ENCODE measurements at regions not wholly inside any gene's neighbourhood (a gene's known extent, or its start where the extent isn't known, plus 50 kb on each side); places are given as distances from the start of the nearest gene placed in this dataset.
"Not testable (repeated sequence)": the region's sequence is repeated elsewhere in the genome, so short reads cannot be mapped to it uniquely, and the experiment has no call there.

DNA sequence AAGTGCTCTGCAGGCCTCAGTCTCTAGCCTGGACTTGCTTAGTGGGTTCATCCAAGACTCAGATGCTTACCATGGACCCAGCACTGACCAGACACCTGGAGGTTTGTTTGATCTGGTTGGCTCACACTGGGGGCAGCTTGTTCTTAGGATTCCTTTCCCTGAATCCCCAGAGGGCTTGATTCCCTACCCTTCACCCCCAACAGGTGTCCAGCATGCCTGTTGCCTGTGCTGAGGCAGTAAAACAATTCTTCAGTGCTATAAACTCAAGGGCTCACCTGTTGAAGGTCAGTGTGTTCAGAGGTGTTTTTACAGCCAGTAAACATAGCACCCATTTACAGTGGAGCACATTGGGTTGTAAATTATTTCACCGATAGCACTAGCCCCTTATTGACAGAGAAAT lies 123.8 kb upstream of the KLF4 start:
- no peak for DNase-seq (ENCODE audit: low spot score)

- no peak for DNase-seq (ENCODE audit: low spot score)
Measured at GRCh38 chr9:107612136-107612535, 122.6 kb upstream of the KLF4 start.

DNA sequence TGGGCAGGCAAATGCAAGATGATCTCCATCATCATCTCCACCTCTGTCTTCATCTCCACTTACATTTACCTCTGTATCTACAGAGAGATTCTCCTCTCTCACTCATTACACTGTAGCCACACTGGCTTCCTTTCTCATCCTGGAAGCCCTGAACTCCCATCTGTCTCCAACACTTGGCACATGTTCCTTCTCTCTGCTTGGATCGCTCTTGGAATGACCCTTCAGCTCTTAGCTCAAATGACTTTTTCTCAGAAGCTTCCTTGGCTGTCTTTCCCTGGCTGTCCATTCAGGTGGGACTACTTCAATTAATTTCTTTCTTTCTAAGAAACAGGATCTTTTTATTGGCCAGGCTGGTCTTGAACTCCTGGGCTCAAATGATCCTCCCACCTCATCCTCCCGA lies 120.0 kb upstream of the KLF4 start:
- no peak for DNase-seq (ENCODE audit: low spot score)

DNA sequence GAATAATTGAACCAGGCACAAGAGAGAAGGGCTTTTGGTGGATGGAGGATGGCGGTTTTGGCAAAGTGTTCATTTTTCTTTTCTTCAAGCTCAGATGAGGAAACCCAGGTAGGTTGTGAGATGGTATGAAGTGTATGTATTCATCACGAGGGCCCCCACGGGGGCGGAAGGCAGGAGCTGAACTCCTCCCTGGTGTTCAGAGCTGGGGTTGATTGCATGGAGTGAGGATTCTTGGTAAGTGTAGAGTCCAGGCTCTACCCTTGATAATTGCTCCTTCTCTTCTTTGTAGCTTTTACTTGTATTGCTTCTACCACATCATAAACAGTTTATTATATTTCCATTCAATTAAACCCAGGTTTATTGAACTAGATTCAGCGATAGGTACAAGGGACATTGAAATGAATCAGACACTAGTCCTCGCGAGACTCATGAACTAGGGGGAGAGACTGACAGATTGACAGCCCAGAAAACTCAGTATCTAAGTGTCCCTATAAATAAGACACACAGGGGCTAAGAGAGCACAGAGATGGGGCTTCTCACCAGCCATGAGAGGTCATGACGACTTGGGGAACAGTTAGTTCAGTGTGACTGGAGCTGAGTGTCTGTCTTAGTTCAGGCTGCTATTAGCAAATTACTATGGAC lies 116.7 kb upstream of the KLF4 start:
- DNase-seq (ENCODE audit: low spot score): no peak

GRCh38 chr9:107605041-107605440 lies 115.5 kb upstream of the KLF4 start:
- no peak for DNase-seq (ENCODE audit: low spot score)

DNA sequence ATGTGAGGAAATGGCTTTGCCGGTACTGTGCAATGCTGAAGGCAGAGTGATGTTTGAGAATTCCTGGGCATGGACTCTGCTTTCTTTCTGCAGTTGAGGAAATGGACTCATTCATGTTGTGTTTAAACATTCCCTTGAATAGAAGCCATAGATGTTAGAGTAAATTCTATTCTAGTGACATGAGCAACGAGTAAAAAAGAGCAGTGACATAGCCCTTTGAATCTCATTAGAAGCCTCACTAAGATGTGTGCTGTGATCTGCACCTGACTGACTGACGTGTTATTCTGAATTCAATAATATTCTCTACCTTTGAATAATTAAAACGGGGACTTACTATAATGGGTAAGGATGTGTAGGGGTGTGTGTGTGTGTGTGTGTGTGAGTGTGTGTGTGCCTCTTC lies 113.7 kb upstream of the KLF4 start:
- no peak for DNase-seq (ENCODE audit: low spot score)

GRCh38 chr9:107600060-107600573 lies 110.5 kb upstream of the KLF4 start:
- DNase-seq (ENCODE audit: low spot score): no peak

- no peak for DNase-seq (ENCODE audit: low spot score)
Measured at GRCh38 chr9:107597743-107598217, 108.2 kb upstream of the KLF4 start.

- no peak for DNase-seq (ENCODE audit: low spot score)
Measured at GRCh38 chr9:107594908-107595530, 105.5 kb upstream of the KLF4 start.

DNA sequence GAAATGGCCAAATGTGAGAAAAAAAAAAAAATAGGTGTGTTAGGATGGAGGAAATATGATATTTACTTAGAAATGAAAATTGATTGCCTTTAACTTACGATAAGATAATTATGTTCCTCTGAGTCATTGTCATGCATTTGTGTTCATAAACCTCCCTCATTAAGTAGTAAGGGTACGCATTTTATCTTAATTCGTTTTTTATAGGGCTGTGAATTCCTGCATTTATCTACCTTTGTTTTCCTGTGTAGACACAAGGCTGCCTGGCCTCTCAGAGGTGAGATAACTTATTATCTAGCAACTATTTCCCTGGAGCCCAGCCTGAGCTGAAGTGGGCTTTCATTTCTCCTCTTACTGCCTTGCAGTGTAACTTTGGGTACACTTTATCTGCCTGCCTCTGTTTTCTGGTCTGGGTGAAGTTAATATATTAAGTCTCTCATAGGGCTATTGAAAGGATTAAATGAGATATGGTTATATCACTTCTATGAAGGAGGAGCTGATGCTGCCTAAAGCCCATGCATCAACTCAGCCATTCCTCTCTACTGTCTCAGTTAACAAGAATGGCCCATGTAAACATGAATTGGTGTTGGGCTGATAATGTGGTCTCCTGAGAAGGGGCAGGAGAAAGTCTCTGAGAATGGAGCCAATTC lies 103.8 kb upstream of the KLF4 start:
- DNase-seq (ENCODE audit: low spot score): no peak

DNA sequence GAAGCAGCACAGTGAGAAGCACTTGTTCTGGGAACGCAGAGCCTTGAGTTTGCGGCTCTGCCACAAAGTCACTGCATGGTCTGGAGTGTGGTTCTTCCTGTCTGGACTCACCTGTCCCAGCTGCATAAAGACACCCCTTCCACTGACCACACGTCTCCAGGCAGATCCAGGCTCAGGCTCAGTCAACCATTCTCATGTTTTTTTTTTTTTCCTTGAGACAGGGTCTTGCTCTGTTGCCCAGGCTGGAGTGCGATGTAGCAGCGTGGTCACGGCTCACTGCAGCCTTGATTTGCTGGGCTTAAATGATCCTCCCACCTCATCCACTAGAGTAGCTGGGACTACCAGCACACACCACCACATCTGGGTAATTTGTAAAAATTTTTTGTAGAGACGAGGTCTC lies 102.9 kb upstream of the KLF4 start:
- no peak for DNase-seq (ENCODE audit: low spot score)

- DNase-seq (ENCODE audit: low spot score): no peak
Measured at GRCh38 chr9:107591781-107592180, 102.2 kb upstream of the KLF4 start.

- DNase-seq (ENCODE audit: low spot score): no peak
Measured at GRCh38 chr9:107588393-107588792, 98.8 kb upstream of the KLF4 start.

DNA sequence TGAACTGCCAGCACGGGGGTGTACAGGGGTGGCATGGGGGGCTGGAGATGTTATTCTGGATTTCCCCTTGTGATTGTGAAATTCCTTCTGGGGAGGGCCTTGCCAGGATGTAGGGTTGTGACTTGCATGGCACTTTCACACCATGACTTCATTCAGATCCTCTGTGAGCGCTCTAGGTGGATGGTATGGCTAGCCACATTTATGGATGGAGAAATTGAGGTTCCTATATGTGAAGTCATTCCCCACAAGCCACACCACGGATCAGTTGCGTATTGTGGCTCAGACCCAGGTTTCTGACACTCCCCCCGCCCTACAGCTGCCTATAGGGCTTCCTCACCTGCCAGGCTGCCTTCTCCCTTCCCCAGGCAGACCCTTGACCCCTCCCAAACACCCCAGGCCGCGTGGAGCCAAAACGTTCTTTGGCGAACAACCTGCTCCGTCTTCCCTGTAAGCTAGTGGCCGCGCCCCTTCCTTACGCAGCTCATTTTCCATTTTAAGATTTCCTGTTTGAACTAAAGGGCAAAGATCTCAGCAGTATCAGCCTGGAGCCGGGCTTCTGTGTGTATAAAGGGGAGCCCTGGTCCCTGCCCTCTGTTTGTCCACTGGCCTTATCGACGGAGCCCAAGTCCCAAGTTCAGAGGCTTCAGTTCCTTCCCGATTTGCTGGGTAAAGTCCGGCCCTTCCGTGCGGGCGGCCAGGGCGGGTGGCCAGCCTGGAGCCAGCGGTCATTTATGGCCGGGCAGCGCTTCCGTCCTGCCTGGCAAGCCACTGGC lies 97.8 kb upstream of the KLF4 start:
- no peak for DNase-seq (ENCODE audit: low spot score)

GRCh38 chr9:107586493-107586892 lies 96.9 kb upstream of the KLF4 start:
- DNase-seq (ENCODE audit: low spot score): no peak

DNA sequence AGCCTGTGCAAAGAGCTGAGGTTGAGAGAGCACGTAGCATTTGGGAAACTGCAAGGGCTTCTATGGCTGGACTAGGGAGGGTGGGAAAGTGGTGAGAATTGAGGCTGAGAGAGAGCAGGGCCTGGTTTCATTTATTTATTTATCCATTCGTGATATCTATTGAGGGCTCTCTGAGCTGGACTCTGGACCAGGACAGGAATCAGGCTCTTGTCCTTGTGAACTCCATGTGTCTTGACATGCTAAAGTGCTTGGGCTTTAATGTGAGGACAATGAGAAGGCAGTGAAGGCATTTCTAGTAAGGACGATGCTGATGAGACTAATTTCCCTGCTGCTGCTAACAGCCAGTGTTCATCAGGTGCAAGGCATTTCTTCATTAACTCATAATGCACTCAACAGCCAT lies 95.9 kb upstream of the KLF4 start:
- no peak for DNase-seq (ENCODE audit: low spot score)

DNA sequence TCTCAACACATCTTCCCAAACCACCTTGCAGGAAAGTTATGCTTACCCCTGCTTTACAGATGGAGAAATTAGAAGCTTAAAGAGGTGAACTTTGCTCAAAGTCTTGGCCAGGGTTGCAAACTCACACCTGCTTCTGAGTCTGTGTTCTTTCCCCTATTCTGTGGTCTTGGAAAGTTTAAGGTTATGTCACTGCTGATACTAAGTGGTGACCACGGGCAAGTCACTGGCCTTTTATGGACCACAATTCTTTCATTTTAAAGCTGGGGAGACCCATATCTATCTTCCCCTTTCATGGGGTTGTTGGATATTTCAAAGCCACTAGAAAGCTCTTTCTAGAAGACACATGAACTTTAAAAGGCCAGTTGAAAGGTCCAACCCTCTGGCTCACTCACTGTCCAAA lies 95.4 kb upstream of the KLF4 start:
- DNase-seq (ENCODE audit: low spot score): no peak

DNA sequence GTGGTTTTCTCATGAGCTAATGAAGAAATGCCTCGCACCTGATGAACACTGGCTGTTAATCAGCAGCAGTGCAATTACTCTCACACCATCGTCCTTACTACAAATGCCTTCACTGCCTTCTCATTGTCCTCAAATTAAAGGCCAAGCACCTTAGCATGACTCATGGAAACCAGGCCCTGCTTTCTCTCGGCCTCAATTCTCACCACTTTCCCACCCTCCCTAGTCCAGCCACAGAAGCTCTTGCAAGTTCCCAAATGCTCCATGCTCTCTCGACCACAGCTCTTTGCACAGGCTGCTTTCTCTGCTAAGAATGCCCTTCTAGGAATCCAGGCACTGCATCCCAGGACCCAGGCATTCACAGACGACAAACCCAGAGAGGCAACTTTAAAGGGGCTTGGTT lies 94.6 kb upstream of the KLF4 start:
- DNase-seq (ENCODE audit: low spot score): no peak

- no peak for DNase-seq (ENCODE audit: low spot score)
Measured at GRCh38 chr9:107577140-107577776, 87.7 kb upstream of the KLF4 start.

GRCh38 chr9:107571148-107571547 lies 81.6 kb upstream of the KLF4 start:
- no peak for DNase-seq (ENCODE audit: low spot score)

GRCh38 chr9:107569174-107569573 lies 79.6 kb upstream of the KLF4 start:
- no peak for DNase-seq (ENCODE audit: low spot score)

GRCh38 chr9:107568406-107568805 lies 78.8 kb upstream of the KLF4 start:
- DNase-seq (ENCODE audit: low spot score): not testable (repeated sequence)
